ENCODE measurements at regions not wholly inside any gene's neighbourhood (a gene's known extent, or its start where the extent isn't known, plus 50 kb on each side); places are given as distances from the start of the nearest gene placed in this dataset.

GRCh38 chr21:27454234-27454633, 487.3 kb upstream of the ADAMTS5 start:
- FAIRE-seq (no peak), DNase-seq (ENCODE audit: extremely low spot score, insufficient read length, low read depth) (no peak)

GRCh38 chr21:27451116-27451515, 484.2 kb upstream of the ADAMTS5 start:
- FAIRE-seq (no peak), DNase-seq (ENCODE audit: extremely low spot score, insufficient read length, low read depth) (no peak)

DNA sequence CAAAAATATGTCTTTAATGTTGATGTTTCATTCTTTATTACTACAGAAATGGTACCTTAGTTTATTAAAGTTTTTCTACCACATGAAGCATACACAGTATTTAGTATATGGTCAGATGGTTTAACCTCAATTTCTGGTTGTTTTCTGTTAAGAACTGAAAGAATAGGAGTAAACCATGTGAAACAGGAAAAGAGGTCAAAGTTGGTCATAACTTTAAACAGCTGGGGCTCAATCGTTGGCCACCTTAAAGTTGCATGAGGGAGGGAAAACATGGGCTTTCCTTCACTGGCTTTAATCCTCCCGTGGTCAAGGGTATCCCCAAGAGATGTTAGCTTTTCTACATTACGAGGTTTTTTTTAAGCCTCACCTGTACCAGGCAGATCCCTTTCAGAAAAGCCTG, 483.3 kb upstream of the ADAMTS5 start:
- no peak for FAIRE-seq

GRCh38 chr21:27448960-27449359, 482.1 kb upstream of the ADAMTS5 start:
- FAIRE-seq (no peak), DNase-seq (ENCODE audit: extremely low spot score, insufficient read length, low read depth) (no peak)

More for the DNA sequence above, 483.3 kb upstream of the ADAMTS5 start:
- DNase-seq (ENCODE audit: extremely low spot score, insufficient read length, low read depth), result no peak

DNA sequence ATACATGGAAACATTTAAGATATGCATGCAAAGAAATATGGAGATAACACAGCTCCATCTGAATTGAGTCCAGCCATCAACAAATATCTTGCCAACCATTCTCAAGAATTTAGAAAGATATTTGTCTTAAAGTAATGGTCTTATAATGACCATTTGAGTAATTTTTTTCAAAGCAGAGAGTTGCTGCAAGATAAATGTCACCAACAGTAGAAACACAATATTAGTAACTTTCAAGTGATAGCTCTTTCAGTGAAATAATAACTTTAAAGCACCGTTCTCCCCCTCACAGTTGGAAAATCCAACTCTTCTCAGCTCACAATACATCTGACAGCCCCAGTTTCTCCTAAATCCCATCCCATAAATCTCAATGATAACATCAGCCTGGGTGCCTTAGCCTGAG, 481.0 kb upstream of the ADAMTS5 start:
- FAIRE-seq (no peak), DNase-seq (ENCODE audit: extremely low spot score, insufficient read length, low read depth) (no peak)

DNA sequence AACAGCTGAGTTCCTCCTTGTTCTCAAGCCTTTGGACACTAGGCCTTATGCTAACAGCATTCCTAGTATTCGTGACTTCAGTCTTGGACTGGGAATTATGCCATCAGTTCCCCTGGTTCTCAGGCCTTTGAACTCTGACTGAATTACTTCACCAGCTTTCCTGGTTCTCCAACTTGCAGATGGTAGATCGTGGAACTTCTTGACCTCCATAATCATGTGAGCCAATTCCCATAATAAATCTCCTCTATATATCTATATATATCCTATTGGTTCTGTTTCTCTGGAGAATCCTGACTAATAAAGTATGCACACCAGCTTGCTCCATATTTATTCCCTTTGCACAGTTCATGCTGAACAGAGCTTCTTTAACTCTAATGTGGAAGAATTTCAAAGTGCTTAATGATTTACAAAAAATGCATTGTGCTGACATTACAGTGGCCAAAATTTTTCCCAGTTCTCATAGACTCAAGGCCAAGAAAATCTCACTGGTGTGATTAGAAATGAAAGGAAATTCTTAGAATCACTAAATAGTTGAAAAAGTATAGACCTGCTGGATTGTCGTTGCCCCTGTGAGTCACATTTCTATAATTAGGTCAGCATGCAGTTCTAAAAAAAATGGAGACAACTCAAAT, 462.9 kb upstream of the ADAMTS5 start:
- FAIRE-seq (no peak), DNase-seq (ENCODE audit: extremely low spot score, insufficient read length, low read depth) (no peak)

GRCh38 chr21:27426196-27426595, 459.3 kb upstream of the ADAMTS5 start:
- no peak for FAIRE-seq
- no peak for DNase-seq (ENCODE audit: extremely low spot score, insufficient read length, low read depth)

DNA sequence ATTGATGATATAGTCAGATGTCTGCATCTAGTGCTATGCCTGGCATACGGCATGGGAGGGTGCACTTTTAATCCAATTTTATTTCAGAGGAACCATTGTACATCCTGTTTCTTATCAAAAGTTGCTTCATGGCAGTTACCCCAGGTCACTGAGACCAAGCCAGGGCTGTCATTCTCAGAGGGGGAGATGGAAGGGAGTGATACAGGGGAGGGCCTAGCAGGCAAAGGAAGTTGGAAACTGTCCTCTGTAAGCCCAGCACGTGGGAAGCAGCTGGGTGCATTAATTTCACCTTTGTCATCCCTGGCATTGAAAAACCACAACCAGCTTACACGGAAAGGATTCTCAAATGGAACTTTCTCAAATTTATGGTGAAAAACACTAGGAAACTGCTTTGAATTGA, 458.7 kb upstream of the ADAMTS5 start:
- FAIRE-seq (no peak), DNase-seq (ENCODE audit: extremely low spot score, insufficient read length, low read depth) (no peak)

DNA sequence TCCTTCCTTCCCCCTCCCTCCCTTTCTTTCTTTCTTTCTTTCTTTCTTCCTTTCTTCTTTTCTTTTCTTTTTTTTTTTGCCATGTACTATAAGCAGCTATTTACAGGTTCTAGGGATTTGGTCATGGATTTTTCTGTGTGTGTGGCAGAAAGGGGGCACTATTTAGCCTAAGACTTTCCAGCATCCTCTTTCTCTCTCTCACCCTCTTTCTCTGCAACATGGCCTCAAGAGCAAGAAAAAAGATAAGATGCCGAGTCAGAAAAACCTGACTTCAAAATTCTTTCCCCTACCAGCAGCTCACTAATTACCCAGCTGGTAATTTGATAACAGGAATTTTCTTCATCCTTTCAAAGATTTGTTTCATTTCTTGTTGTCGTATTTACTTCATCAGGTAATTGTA, 458.3 kb upstream of the ADAMTS5 start:
- no peak for FAIRE-seq
- DNase-seq (ENCODE audit: extremely low spot score, insufficient read length, low read depth), result no peak

DNA sequence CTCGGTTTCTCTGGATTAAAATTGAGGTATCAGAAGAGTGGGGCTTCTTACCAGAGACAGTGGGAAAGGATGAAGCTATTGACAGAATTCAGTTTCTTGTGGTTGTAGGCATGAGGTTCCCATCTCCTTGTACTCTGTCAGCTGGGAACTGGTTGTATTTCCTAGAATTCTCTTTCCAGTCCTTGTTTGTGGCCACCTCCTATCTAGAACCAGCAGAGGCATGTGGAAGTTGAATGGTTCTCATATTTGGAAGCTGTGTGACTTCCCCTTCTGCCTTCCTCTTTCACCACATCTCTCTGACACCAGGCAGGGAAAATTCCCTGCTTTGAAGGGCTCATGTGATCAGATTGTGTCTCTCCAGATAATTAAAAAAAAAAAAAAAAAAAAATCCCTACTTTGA, 457.7 kb upstream of the ADAMTS5 start:
- DNase-seq (ENCODE audit: extremely low spot score, insufficient read length, low read depth) (no peak), FAIRE-seq (no peak)

DNA sequence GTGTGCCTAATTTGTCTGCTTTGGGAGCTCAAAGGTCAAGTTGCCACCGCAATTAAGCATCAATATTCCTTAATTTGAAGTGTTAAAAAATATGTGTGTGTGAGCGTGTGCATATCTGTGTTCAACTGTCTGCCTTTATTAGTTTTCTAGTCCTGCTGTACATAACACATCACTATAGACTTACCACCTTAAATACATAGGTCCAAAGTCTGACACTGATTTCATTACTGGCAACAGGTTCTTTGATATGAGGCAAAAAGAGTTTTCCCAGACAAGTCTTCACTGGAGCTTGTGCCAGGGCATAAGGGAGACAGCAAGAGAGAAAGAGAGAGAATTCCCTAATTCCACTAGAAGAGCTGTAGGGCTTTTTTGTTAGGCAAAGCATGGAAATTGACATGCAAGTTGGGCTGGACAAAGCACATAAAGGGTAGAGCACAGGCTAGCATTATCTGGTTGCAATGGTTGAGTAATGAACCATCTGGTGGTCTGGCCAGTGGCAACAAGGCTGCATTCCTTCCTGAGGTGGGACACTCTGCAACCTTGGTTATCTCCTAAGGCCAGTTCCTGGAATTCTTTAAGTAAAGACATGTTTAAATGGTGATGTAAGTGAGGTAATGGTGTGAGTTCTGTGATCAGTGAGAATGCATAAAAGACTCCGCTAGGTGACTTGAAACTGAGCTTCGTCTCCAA, 457.2 kb upstream of the ADAMTS5 start:
- FAIRE-seq, result no peak
- DNase-seq (ENCODE audit: extremely low spot score, insufficient read length, low read depth), result no peak

- DNase-seq (ENCODE audit: extremely low spot score, insufficient read length, low read depth), result no peak
- no peak for FAIRE-seq
Observed at GRCh38 chr21:27423038-27423437, 456.1 kb upstream of the ADAMTS5 start.

DNA sequence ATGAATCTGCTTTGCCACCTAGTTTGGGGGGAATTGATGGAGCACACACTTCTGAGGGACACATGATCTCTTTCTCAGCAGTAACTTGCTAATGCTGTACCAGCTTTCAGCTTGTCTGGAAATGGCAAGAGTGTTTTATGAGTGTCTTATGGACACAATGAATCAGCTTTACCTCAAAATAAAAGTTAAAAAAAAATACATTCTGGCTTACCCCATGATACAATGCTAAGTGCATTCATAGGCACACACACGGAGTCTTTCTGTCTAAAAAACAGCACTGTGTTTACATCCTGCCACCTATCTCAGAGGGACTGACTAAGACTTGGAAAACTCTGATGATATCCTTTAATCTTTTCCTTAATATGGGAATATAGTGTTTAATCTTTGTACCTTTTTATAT, 455.5 kb upstream of the ADAMTS5 start:
- DNase-seq (ENCODE audit: extremely low spot score, insufficient read length, low read depth) (no peak), FAIRE-seq (no peak)

DNA sequence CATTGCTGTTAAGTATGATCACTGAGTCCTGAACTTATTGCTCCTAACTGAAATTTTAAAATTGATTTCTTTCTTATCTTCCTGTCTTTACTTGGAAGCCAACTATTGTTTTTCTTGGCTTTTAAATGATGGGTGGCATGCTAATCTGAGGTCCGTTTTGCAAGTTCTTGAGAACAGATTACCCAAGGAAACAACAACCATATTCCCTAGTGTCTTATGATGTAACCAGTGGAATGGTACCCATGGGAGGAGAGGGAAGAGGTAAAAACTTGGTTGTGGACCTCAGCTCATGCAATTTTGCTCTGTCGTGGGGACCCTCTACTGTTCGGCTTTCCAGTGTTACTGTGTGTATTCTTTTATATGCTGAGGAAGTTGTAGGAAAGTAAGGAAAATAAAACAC, 454.8 kb upstream of the ADAMTS5 start:
- FAIRE-seq (no peak), DNase-seq (ENCODE audit: extremely low spot score, insufficient read length, low read depth) (no peak)

DNA sequence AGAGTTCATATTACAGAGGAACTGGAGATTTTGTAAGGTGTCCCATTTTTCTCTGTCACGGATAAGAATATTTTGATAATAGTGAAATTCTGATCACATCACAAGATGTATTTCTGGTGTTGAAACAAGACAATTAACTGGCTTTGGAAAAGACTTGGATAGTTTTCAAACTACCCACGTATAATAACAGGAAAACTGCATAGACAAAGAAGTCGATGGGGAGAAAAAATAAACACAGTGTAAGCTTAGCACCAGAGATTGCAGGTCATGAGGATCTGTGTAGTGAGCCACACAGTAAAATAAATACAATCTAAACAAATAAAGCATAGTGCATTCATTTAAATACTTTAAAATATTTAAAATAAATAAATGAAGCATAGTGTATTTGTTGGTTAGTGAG, 452.3 kb upstream of the ADAMTS5 start:
- DNase-seq (ENCODE audit: extremely low spot score, insufficient read length, low read depth), result no peak
- no peak for FAIRE-seq

DNA sequence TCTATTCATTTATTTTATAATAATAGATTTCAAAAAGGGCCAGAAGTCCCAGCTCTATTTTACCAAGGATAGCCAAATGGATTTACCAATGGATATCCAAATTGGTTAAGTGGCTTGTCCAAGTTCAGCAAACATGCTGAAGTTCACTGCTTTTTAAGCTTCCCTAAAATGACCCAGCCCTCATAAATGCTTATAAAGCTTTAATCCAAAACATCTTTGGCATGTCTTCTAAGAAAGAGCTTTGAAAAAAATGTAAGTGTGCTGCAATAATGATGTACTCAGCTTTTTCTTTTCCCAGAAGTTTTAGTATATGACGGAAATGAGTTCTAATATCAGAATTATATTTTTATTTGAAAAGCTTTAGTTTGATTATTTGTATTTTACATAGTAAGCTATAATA, 451.5 kb upstream of the ADAMTS5 start:
- DNase-seq (ENCODE audit: extremely low spot score, insufficient read length, low read depth) (no peak), FAIRE-seq (no peak)

- FAIRE-seq (no peak), DNase-seq (ENCODE audit: extremely low spot score, insufficient read length, low read depth) (no peak)
Observed at GRCh38 chr21:27412530-27412929, 445.6 kb upstream of the ADAMTS5 start.

- no peak for FAIRE-seq
- DNase-seq (ENCODE audit: extremely low spot score, insufficient read length, low read depth), result no peak
Observed at GRCh38 chr21:27408826-27409225, 441.9 kb upstream of the ADAMTS5 start.

- DNase-seq (ENCODE audit: extremely low spot score, insufficient read length, low read depth) (no peak), FAIRE-seq (no peak)
Observed at GRCh38 chr21:27407271-27407670, 440.4 kb upstream of the ADAMTS5 start.

GRCh38 chr21:27406300-27407009, 439.6 kb upstream of the ADAMTS5 start:
- no peak for FAIRE-seq
- DNase-seq (ENCODE audit: extremely low spot score, insufficient read length, low read depth), result no peak

- FAIRE-seq, result no peak
Observed at GRCh38 chr21:27403011-27403410, 436.1 kb upstream of the ADAMTS5 start.

More at GRCh38 chr21:27403011-27403410, 436.1 kb upstream of the ADAMTS5 start:
- no peak for DNase-seq (ENCODE audit: extremely low spot score, insufficient read length, low read depth)

All from GM18507 (cell line).